ENCODE measurements at regions not wholly inside any gene's neighbourhood (a gene's known extent, or its start where the extent isn't known, plus 50 kb on each side); places are given as distances from the start of the nearest gene placed in this dataset.

DNA sequence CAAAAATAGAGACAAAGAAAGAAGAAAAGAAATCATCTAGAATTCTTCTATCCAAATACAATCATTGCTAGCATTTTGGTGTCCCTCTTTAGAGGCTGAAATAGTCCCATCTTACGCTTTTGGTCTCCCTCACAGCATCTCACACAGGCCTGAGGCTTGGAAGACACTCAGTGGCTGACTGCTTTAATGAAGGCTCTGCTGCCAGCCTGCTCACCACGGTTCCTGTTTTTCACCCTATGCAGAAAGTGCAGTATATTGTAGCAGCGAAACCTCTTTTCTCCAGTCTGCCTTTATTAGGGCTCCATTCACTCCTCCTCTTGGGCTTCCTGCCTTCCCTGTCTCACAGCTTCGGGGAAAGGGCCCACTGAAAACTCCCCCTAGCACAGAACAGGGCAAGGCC, 102.2 kb downstream of the JCAD start:
- TF ChIP-seq POLR2A (IDR thresholded peaks at IDR 0.05; ENCODE audit: low read depth, low read length) (no peak), SPI1 (IDR thresholded peaks at IDR 0.05; ENCODE audit: low read depth, low read length) (no peak), POLR2AphosphoS5 (IDR thresholded peaks at IDR 0.05; ENCODE audit: low read depth, low read length) (no peak), POU2F2 (IDR thresholded peaks at IDR 0.05; ENCODE audit: low read depth, low read length) (no peak), TAF1 (IDR thresholded peaks at IDR 0.05; ENCODE audit: low read depth, low read length) (no peak)

All from GM12891 (cell line).